Adrenal gland (tissue), 5 donors: ENCODE measurements at regions not wholly inside any gene's neighbourhood (a gene's known extent, or its start where the extent isn't known, plus 50 kb on each side); places are given as distances from the start of the nearest gene placed in this dataset.

ENCODE experiments used
- POLR2A ChIP-seq, 2 donors: fragments of 450-650 bp; IDR thresholded peaks; one replicate each; pipeline ENCODE4 v1.6.1; 2017; ENCODE audit warnings: antibody characterized with exemption in 2 of 2, mild to moderate bottlenecking in 2 of 2, moderate library complexity in 1 of 2
- TF ChIP-seq, protein P1 (sequence below), 6 experiments: fragments of 450-650 bp in 4 of 6; fragments of 200-600 bp in 2 of 6; sonication (generic) in 1 of 6; IDR thresholded peaks; 1 replicate in 5 of 6; 2 replicates in 1 of 6; pipeline versions ENCODE4 v1.5.1 to v1.8.0; 2016 to 2021; ENCODE audit warnings: antibody characterized with exemption in 6 of 6, mild to moderate bottlenecking in 2 of 6, moderate library complexity in 1 of 6
- donor health status: DM: no; HTN: no; CAD: no.

GRCh38 chr6:77403424-77403823, 59.9 kb downstream of the HTR1B start:
- TF ChIP-seq, protein P1, sequence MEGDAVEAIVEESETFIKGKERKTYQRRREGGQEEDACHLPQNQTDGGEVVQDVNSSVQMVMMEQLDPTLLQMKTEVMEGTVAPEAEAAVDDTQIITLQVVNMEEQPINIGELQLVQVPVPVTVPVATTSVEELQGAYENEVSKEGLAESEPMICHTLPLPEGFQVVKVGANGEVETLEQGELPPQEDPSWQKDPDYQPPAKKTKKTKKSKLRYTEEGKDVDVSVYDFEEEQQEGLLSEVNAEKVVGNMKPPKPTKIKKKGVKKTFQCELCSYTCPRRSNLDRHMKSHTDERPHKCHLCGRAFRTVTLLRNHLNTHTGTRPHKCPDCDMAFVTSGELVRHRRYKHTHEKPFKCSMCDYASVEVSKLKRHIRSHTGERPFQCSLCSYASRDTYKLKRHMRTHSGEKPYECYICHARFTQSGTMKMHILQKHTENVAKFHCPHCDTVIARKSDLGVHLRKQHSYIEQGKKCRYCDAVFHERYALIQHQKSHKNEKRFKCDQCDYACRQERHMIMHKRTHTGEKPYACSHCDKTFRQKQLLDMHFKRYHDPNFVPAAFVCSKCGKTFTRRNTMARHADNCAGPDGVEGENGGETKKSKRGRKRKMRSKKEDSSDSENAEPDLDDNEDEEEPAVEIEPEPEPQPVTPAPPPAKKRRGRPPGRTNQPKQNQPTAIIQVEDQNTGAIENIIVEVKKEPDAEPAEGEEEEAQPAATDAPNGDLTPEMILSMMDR (IDR thresholded peaks at IDR 0.05): no peak
- TF ChIP-seq POLR2A (IDR thresholded peaks at IDR 0.05): no peak
